A549 (cell line): ENCODE measurements at regions not wholly inside any gene's neighbourhood (a gene's known extent, or its start where the extent isn't known, plus 50 kb on each side); places are given as distances from the start of the nearest gene placed in this dataset.

Source experiments
- ATOH8 ChIP-seq: fragments of 250-450 bp; sonication (Bioruptor Pico); IDR thresholded peaks from 2 replicates; pipeline ENCODE4 v1.5.0; 2020; ENCODE audit warnings: low read depth, mild to moderate bottlenecking, moderate library complexity
- CEBPB ChIP-seq, 2 experiments: fragments of >200 bp in 1 of 2; sonication (Bioruptor Twin) in 1 of 2; formaldehyde crosslinking in 1 of 2; IDR thresholded peaks; 2 replicates each; pipeline ENCODE4 v1.6.1; 2012 to 2016
- CHD4 ChIP-seq: fragments of 200-600 bp; sonication (generic); IDR thresholded peaks from 2 replicates; pipeline ENCODE4 v1.6.1; 2016; ENCODE audit warnings: antibody characterized with exemption, mild to moderate bottlenecking, borderline replicate concordance
- ELK1 ChIP-seq: fragments of 150-350 bp; IDR thresholded peaks from 2 replicates; pipeline ENCODE4 v1.6.1; 2014; ENCODE audit warnings: low read depth, mild to moderate bottlenecking, low read length
- POLR2A ChIP-seq: IDR thresholded peaks from 2 replicates; pipeline ENCODE4 v1.6.1; 2012; ENCODE audit warnings: mild to moderate bottlenecking, low read length
- RFX5 ChIP-seq: fragments of 450-650 bp; IDR thresholded peaks from 2 replicates; pipeline ENCODE4 v1.7.1; 2014; ENCODE audit warnings: antibody characterized with exemption, mild to moderate bottlenecking, moderate library complexity
- SMC3 ChIP-seq: fragments of >200 bp; sonication (Bioruptor Twin); formaldehyde crosslinking; IDR thresholded peaks from 3 replicates; pipeline ENCODE4 v1.6.1; 2018; ENCODE audit warnings: inconsistent platforms
- SREBF2 ChIP-seq: fragments of 450-650 bp; IDR thresholded peaks from 2 replicates; pipeline ENCODE4 v1.6.1; 2014; ENCODE audit warnings: mild to moderate bottlenecking, moderate library complexity
- ZFP36 ChIP-seq: fragments of 450-650 bp; IDR thresholded peaks from 2 replicates; pipeline ENCODE4 v1.6.1; 2014; ENCODE audit warnings: borderline replicate concordance; ENCODE audit not compliant: partially characterized antibody
- TF ChIP-seq, protein P1 (sequence below): fragments of >200 bp; sonication (Bioruptor Twin); formaldehyde crosslinking; IDR thresholded peaks from 3 replicates; pipeline ENCODE4 v1.5.1; 2016

GRCh38 chr2:129247751-129248150, 731.7 kb upstream of the RAB6C start:
- TF ChIP-seq, protein P1, sequence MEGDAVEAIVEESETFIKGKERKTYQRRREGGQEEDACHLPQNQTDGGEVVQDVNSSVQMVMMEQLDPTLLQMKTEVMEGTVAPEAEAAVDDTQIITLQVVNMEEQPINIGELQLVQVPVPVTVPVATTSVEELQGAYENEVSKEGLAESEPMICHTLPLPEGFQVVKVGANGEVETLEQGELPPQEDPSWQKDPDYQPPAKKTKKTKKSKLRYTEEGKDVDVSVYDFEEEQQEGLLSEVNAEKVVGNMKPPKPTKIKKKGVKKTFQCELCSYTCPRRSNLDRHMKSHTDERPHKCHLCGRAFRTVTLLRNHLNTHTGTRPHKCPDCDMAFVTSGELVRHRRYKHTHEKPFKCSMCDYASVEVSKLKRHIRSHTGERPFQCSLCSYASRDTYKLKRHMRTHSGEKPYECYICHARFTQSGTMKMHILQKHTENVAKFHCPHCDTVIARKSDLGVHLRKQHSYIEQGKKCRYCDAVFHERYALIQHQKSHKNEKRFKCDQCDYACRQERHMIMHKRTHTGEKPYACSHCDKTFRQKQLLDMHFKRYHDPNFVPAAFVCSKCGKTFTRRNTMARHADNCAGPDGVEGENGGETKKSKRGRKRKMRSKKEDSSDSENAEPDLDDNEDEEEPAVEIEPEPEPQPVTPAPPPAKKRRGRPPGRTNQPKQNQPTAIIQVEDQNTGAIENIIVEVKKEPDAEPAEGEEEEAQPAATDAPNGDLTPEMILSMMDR = no peak
- TF ChIP-seq POLR2A = no peak
- TF ChIP-seq ATOH8 (CRISPR knock-in tag) = no peak
- no peak for TF ChIP-seq SMC3
- TF ChIP-seq RFX5 = no peak
- TF ChIP-seq ELK1 = no peak
- no peak for TF ChIP-seq CEBPB (IDR thresholded peaks at IDR 0.05)
- TF ChIP-seq ZFP36 = no peak
- no peak for TF ChIP-seq SREBF2
- TF ChIP-seq CHD4 = no peak
